Astrocyte (in vitro differentiated cells and primary cell): ENCODE measurements at regions not wholly inside any gene's neighbourhood (a gene's known extent, or its start where the extent isn't known, plus 50 kb on each side); places are given as distances from the start of the nearest gene placed in this dataset.

ENCODE experiments used
- EZH2 ChIP-seq: IDR thresholded peaks from 2 replicates; pipeline ENCODE4 v1.6.1; 2012; ENCODE audit warnings: mild to moderate bottlenecking, low read length, inconsistent platforms; ENCODE audit not compliant: insufficient read depth
- TF ChIP-seq, protein P1 (sequence below): IDR thresholded peaks from 2 replicates; pipeline ENCODE4 v1.5.1; 2011; ENCODE audit warnings: low read depth, mild to moderate bottlenecking, inconsistent platforms, low read length, moderate library complexity; ENCODE audit not compliant: insufficient read depth

DNA sequence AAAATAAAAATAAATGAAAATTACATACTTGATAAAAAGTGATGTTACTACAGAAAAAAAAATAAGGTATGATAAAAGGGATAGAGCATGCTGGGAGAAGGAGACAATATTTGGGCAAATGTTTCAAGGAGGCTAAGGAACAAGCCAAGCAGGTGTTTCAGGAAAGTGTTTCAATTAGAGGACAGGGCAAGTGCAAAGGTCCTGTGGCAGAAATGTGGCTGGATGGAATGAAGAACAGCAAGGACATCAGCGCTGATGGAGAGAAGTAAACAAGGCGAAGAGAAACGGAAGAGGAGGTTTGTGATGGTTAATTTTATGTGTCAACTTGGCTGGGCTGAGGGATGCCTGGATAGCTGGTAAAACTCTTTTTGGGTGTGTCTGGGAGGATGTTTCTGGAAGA lies 331.2 kb upstream of the C16orf82 start:
- TF ChIP-seq, protein P1, sequence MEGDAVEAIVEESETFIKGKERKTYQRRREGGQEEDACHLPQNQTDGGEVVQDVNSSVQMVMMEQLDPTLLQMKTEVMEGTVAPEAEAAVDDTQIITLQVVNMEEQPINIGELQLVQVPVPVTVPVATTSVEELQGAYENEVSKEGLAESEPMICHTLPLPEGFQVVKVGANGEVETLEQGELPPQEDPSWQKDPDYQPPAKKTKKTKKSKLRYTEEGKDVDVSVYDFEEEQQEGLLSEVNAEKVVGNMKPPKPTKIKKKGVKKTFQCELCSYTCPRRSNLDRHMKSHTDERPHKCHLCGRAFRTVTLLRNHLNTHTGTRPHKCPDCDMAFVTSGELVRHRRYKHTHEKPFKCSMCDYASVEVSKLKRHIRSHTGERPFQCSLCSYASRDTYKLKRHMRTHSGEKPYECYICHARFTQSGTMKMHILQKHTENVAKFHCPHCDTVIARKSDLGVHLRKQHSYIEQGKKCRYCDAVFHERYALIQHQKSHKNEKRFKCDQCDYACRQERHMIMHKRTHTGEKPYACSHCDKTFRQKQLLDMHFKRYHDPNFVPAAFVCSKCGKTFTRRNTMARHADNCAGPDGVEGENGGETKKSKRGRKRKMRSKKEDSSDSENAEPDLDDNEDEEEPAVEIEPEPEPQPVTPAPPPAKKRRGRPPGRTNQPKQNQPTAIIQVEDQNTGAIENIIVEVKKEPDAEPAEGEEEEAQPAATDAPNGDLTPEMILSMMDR: no peak
- no peak for TF ChIP-seq EZH2
